GM04503 (cell line): ENCODE measurements at regions not wholly inside any gene's neighbourhood (a gene's known extent, or its start where the extent isn't known, plus 50 kb on each side); places are given as distances from the start of the nearest gene placed in this dataset.

ENCODE experiments used
- DNase-seq: peaks from one replicate; pipeline ENCODE4 v3.0.0-alpha.2; 2012; ENCODE audit warnings: low read depth

GRCh38 chr1:222171005-222171404 is 376.9 kb downstream of the HHIPL2 start:
- no peak for DNase-seq

GRCh38 chr1:222168621-222169020 is 379.3 kb downstream of the HHIPL2 start:
- no peak for DNase-seq

- no peak for DNase-seq
Measured at GRCh38 chr1:222167896-222168295, 380.0 kb downstream of the HHIPL2 start.

GRCh38 chr1:222167111-222167510 is 380.8 kb downstream of the HHIPL2 start:
- peak; percentile 80 for DNase-seq

GRCh38 chr1:222165629-222166028 is 382.3 kb downstream of the HHIPL2 start:
- DNase-seq: no peak

- no peak for DNase-seq
Measured at GRCh38 chr1:222163895-222164294, 384.0 kb downstream of the HHIPL2 start.

GRCh38 chr1:222161676-222162075 is 386.2 kb downstream of the HHIPL2 start:
- DNase-seq: no peak

- DNase-seq: no peak
Measured at GRCh38 chr1:222157612-222158011, 390.3 kb downstream of the HHIPL2 start.

- DNase-seq: no peak
Measured at GRCh38 chr1:222140206-222140605, 398.3 kb upstream of the DUSP10 start.

- DNase-seq: no peak
Measured at GRCh38 chr1:222138095-222138494, 396.2 kb upstream of the DUSP10 start.

GRCh38 chr1:222136869-222137268 is 395.0 kb upstream of the DUSP10 start:
- no peak for DNase-seq

GRCh38 chr1:222129041-222129440 is 387.2 kb upstream of the DUSP10 start:
- DNase-seq: no peak

GRCh38 chr1:222127526-222128152 is 385.8 kb upstream of the DUSP10 start:
- DNase-seq: no peak

GRCh38 chr1:222127096-222127495 is 385.2 kb upstream of the DUSP10 start:
- DNase-seq: no peak

GRCh38 chr1:222126052-222126451 is 384.2 kb upstream of the DUSP10 start:
- DNase-seq: no peak

- DNase-seq: no peak
Measured at GRCh38 chr1:222124602-222125001, 382.7 kb upstream of the DUSP10 start.

- no peak for DNase-seq
Measured at GRCh38 chr1:222123111-222123510, 381.2 kb upstream of the DUSP10 start.

GRCh38 chr1:222117809-222118208 is 375.9 kb upstream of the DUSP10 start:
- DNase-seq: no peak

GRCh38 chr1:222114536-222115156 is 372.8 kb upstream of the DUSP10 start:
- no peak for DNase-seq

GRCh38 chr1:222109836-222110235 is 367.9 kb upstream of the DUSP10 start:
- no peak for DNase-seq

- DNase-seq: no peak
Measured at GRCh38 chr1:222107975-222108374, 366.1 kb upstream of the DUSP10 start.

- DNase-seq: no peak
Measured at GRCh38 chr1:222107267-222107666, 365.4 kb upstream of the DUSP10 start.

- no peak for DNase-seq
Measured at GRCh38 chr1:222106377-222106776, 364.5 kb upstream of the DUSP10 start.

- no peak for DNase-seq
Measured at GRCh38 chr1:222105861-222106260, 364.0 kb upstream of the DUSP10 start.
